Peyer's patch (tissue), 4 donors: ENCODE measurements at regions not wholly inside any gene's neighbourhood (a gene's known extent, or its start where the extent isn't known, plus 50 kb on each side); places are given as distances from the start of the nearest gene placed in this dataset.

Source experiments
- POLR2A ChIP-seq, 2 donors: fragments of 450-650 bp; IDR thresholded peaks; one replicate each; pipeline ENCODE4 v1.5.1; 2017; ENCODE audit warnings: antibody characterized with exemption in 2 of 2, mild to moderate bottlenecking in 2 of 2, moderate library complexity in 2 of 2
- TF ChIP-seq, protein P1 (sequence below), 6 experiments: fragments of 450-650 bp in 4 of 6; fragments of 200-600 bp in 2 of 6; sonication (generic) in 1 of 6; IDR thresholded peaks; one replicate each; pipeline ENCODE4 v1.5.1; 2017 to 2019; ENCODE audit warnings: antibody characterized with exemption in 6 of 6, mild to moderate bottlenecking in 3 of 6, moderate library complexity in 1 of 6

GRCh38 chr11:86164106-86164505, 80.4 kb upstream of the EED start:
- TF ChIP-seq, protein P1, sequence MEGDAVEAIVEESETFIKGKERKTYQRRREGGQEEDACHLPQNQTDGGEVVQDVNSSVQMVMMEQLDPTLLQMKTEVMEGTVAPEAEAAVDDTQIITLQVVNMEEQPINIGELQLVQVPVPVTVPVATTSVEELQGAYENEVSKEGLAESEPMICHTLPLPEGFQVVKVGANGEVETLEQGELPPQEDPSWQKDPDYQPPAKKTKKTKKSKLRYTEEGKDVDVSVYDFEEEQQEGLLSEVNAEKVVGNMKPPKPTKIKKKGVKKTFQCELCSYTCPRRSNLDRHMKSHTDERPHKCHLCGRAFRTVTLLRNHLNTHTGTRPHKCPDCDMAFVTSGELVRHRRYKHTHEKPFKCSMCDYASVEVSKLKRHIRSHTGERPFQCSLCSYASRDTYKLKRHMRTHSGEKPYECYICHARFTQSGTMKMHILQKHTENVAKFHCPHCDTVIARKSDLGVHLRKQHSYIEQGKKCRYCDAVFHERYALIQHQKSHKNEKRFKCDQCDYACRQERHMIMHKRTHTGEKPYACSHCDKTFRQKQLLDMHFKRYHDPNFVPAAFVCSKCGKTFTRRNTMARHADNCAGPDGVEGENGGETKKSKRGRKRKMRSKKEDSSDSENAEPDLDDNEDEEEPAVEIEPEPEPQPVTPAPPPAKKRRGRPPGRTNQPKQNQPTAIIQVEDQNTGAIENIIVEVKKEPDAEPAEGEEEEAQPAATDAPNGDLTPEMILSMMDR (IDR thresholded peaks at IDR 0.05) = no peak
- TF ChIP-seq POLR2A (IDR thresholded peaks at IDR 0.05) = no peak
